ENCODE measurements at regions not wholly inside any gene's neighbourhood (a gene's known extent, or its start where the extent isn't known, plus 50 kb on each side); places are given as distances from the start of the nearest gene placed in this dataset.

GRCh38 chr9:16063241-16063591, 510.4 kb downstream of the CCDC171 start:
- H3K79me1 ChIP-seq (ENCODE audit: insufficient read depth, low read depth, low read length, poor library complexity, severe bottlenecking) = no peaks in the 10 kb centered on the region
- no peak overlapping the region for H3T11ph ChIP-seq (ENCODE audit: low read length)
- H3K27ac ChIP-seq (ENCODE audit: insufficient read length, low read depth, low read length) = no peak overlapping the region
- no peaks in the 10 kb centered on the region for H3K9me3 ChIP-seq (ENCODE audit: control insufficient read depth, low read depth, low read length)
- H2AFZ ChIP-seq (ENCODE audit: low read length) = no peak overlapping the region
- no peak overlapping the region for H4K5ac ChIP-seq (ENCODE audit: insufficient read length, low read depth, low read length)
- H2BK120ac ChIP-seq (ENCODE audit: low read depth, low read length, poor library complexity, severe bottlenecking) = no peak overlapping the region
- no peaks in the 10 kb centered on the region for H3K27me3 ChIP-seq (ENCODE audit: insufficient read depth, low read length)
- Mint-ChIP-seq H3K27me3 (ENCODE audit: low read depth) (peaks cover 2% of the 10 kb centered on the region; the same call in 1 of the 2 replicates), H3K4me3 (no peak overlapping the region), H3K4me1 (peaks cover 16 to 21% of the 10 kb centered on the region in 2 experiments), H3K36me3 (ENCODE audit: insufficient read depth in 1 of 3, low read depth in 3 of 3) (peaks cover 0 to 4% (median 2%) of the 10 kb centered on the region in 3 experiments; a peak in 3 of 7 replicates), H3K9me3 (peaks cover 2% of the 10 kb centered on the region in 2 experiments; a peak in 1 of 5 replicates), H3K27ac (no peak overlapping the region)
- H3K18ac ChIP-seq (ENCODE audit: insufficient read length, low read depth, low read length) = no peak overlapping the region
- no peak overlapping the region for H4K91ac ChIP-seq (ENCODE audit: insufficient read length, low read depth, low read length)
- DNase-seq = no peak
- H3K23me2 ChIP-seq (ENCODE audit: insufficient read length, low read depth, low read length, poor library complexity, severe bottlenecking) = no peaks in the 10 kb centered on the region
- WGBS (ENCODE audit: extremely low coverage, insufficient read length, low lambda C conversion rate) = no CpG with 5 or more reads among the region's 5 CpGs
- TF ChIP-seq CTCF (conservative IDR thresholded peaks at IDR 0.05) = no peak
- no peak overlapping the region for H3K9ac ChIP-seq (ENCODE audit: extremely low read depth, insufficient read length, low read length)
- no peak overlapping the region for H4K8ac ChIP-seq (replicated peaks; ENCODE audit: insufficient read length, low read depth, low read length)
- no peaks in the 10 kb centered on the region for H4K20me1 ChIP-seq (ENCODE audit: control insufficient read depth, insufficient read depth, insufficient read length)
- no peak overlapping the region for H3K23ac ChIP-seq (ENCODE audit: insufficient read length, low read depth, low read length)
- no peaks in the 10 kb centered on the region; the same call in 1 of the 2 replicates for H3K4me1 ChIP-seq (ENCODE audit: insufficient read depth, low read length)
- H2BK15ac ChIP-seq (ENCODE audit: low read depth, low read length) = no peak overlapping the region
- no peak overlapping the region for H3K14ac ChIP-seq (ENCODE audit: insufficient read depth, low read length)
- no peak overlapping the region for H2BK20ac ChIP-seq (ENCODE audit: low read depth, low read length, poor library complexity, severe bottlenecking)
- H3K56ac ChIP-seq (ENCODE audit: insufficient read length, low read depth, low read length) = no peak overlapping the region
- H2BK12ac ChIP-seq (ENCODE audit: insufficient read length, low read depth, low read length) = no peak overlapping the region
- H2AK5ac ChIP-seq (ENCODE audit: insufficient read length, low read length) = no peak overlapping the region
- H3K4ac ChIP-seq (ENCODE audit: low read depth, low read length) = no peak overlapping the region
- no peak overlapping the region for H2BK5ac ChIP-seq (ENCODE audit: insufficient read length, low read length)
- H3K79me2 ChIP-seq (ENCODE audit: insufficient read depth, low read length) = no peaks in the 10 kb centered on the region
- H3K4me2 ChIP-seq (ENCODE audit: insufficient read depth, insufficient read length, low read length) = no peak overlapping the region
